CD14-positive monocyte (primary cell): ENCODE measurements at regions not wholly inside any gene's neighbourhood (a gene's known extent, or its start where the extent isn't known, plus 50 kb on each side); places are given as distances from the start of the nearest gene placed in this dataset.

Experiments
- DNase-seq, 3 donors: peaks; one replicate each; pipeline ENCODE4 v3.0.0-alpha.2; 2011 to 2022
- H2AFZ ChIP-seq: 2 replicates; pipeline ENCODE4 v1.6.0; 2012; ENCODE audit warnings: mild to moderate bottlenecking, low read depth, low read length, inconsistent platforms; ENCODE audit not compliant: insufficient read depth, poor library complexity, severe bottlenecking
- H3K27ac ChIP-seq, 2 donors: 1 replicate in 1 of 2; 2 replicates in 1 of 2; pipeline ENCODE4 v1.5.1; 2012 to 2013; ENCODE audit warnings: low read length in 2 of 2, control low read depth in 1 of 2, inconsistent platforms in 1 of 2, low read depth in 1 of 2, mild to moderate bottlenecking in 1 of 2
- H3K27me3 ChIP-seq, 2 donors: one replicate each; pipeline versions ENCODE4 v1.6.0 to v1.6.1; 2011 to 2013; ENCODE audit warnings: low read length in 2 of 2; ENCODE audit not compliant: control insufficient read depth in 2 of 2, insufficient read depth in 2 of 2
- H3K36me3 ChIP-seq, 2 donors: replicated peaks in 1 of 2; 1 replicate in 1 of 2; 2 replicates in 1 of 2; pipeline versions ENCODE4 v1.5.1 to v1.6.1; 2012 to 2013; ENCODE audit warnings: low read length in 2 of 2, control low read depth in 1 of 2, inconsistent platforms in 1 of 2, mild to moderate bottlenecking in 1 of 2; ENCODE audit not compliant: insufficient read depth in 2 of 2, control insufficient read depth in 1 of 2
- H3K4me1 ChIP-seq, 2 donors: 1 replicate in 1 of 2; 2 replicates in 1 of 2; pipeline versions ENCODE4 v1.5.1 to v1.6.1; 2012 to 2013; ENCODE audit warnings: low read length in 2 of 2, control low read depth in 1 of 2, inconsistent platforms in 1 of 2, mild to moderate bottlenecking in 1 of 2, moderate library complexity in 1 of 2; ENCODE audit not compliant: insufficient read depth in 2 of 2, control insufficient read depth in 1 of 2
- H3K4me2 ChIP-seq: replicated peaks from 2 replicates; pipeline ENCODE3; 2012; ENCODE audit warnings: low read length, moderate library complexity, mild to moderate bottlenecking; ENCODE audit not compliant: poor library complexity, severe bottlenecking; ENCODE audit errors: extremely low read depth
- H3K4me3 ChIP-seq, 3 experiments: fragments of 200-600 bp in 1 of 3; sonication (generic) in 1 of 3; replicated peaks in 1 of 3; 1 replicate in 2 of 3; 2 replicates in 1 of 3; pipeline ENCODE4 v1.5.1; 2011 to 2013; ENCODE audit warnings: low read length in 3 of 3, mild to moderate bottlenecking in 3 of 3, control low read depth in 2 of 3, low read depth in 2 of 3, inconsistent platforms in 1 of 3, moderate library complexity in 1 of 3
- H3K79me2 ChIP-seq: 2 replicates; pipeline ENCODE4 v1.6.0; 2012; ENCODE audit warnings: mild to moderate bottlenecking, control low read depth, inconsistent platforms, low read length, moderate library complexity; ENCODE audit not compliant: insufficient read depth
- H3K9ac ChIP-seq: 2 replicates; pipeline ENCODE4 v1.6.0; 2017; ENCODE audit warnings: low read length, mild to moderate bottlenecking; ENCODE audit not compliant: insufficient read depth, poor library complexity, severe bottlenecking
- H3K9me3 ChIP-seq, 2 donors: replicated peaks in 1 of 2; 1 replicate in 1 of 2; 2 replicates in 1 of 2; pipeline versions ENCODE4 v1.5.1 to v1.6.1; 2012 to 2013; ENCODE audit warnings: low read length in 2 of 2, control low read depth in 1 of 2; ENCODE audit not compliant: control insufficient read depth in 1 of 2, insufficient read depth in 1 of 2
- H4K20me1 ChIP-seq: 2 replicates; pipeline ENCODE4 v1.6.0; 2012; ENCODE audit warnings: mild to moderate bottlenecking, low read length, control low read depth, moderate library complexity; ENCODE audit not compliant: insufficient read depth
- H3K27ac Mint-ChIP-seq, 7 donors: one replicate each; pipeline ENCODE4 v1.8.0; 2020; ENCODE audit warnings: mild to moderate bottlenecking in 7 of 7, mixed read lengths in 7 of 7, moderate library complexity in 6 of 7, inconsistent platforms in 2 of 7
- H3K27me3 Mint-ChIP-seq, 3 donors: one replicate each; pipeline ENCODE4 v1.8.0; 2021 to 2022; ENCODE audit warnings: low read depth in 3 of 3, mild to moderate bottlenecking in 3 of 3, mixed read lengths in 3 of 3, moderate library complexity in 3 of 3, inconsistent platforms in 1 of 3
- H3K36me3 Mint-ChIP-seq, 2 donors: one replicate each; pipeline ENCODE4 v1.8.0; 2020; ENCODE audit warnings: mixed read lengths in 2 of 2, inconsistent platforms in 1 of 2, mild to moderate bottlenecking in 1 of 2
- H3K4me1 Mint-ChIP-seq: one replicate; pipeline ENCODE4 v1.8.0; 2020; ENCODE audit warnings: mild to moderate bottlenecking, mixed read lengths
- H3K4me3 Mint-ChIP-seq, 2 donors: one replicate each; pipeline ENCODE4 v1.8.0; 2020; ENCODE audit warnings: mild to moderate bottlenecking in 2 of 2, mixed read lengths in 2 of 2, moderate library complexity in 1 of 2
- H3K9me3 Mint-ChIP-seq, 7 donors: one replicate each; pipeline ENCODE4 v1.8.0; 2020 to 2022; ENCODE audit warnings: mixed read lengths in 7 of 7, mild to moderate bottlenecking in 6 of 7, moderate library complexity in 6 of 7, inconsistent platforms in 2 of 7
- WGBS: methylation state at CpG from one replicate; pipeline ENCODE4 v1.1.5; 2013; ENCODE audit warnings: missing lambda C conversion rate; ENCODE audit not compliant: insufficient coverage; 5-methylcytosine and 5-hydroxymethylcytosine counted together
- intact Hi-C, 2 donors: fragments of 100-400 bp; cut with micrococcal nuclease; formaldehyde crosslinking; loops; one replicate each; pipeline versions ENCODE4 v1.15.0 to v1.15.1; 2023
- TF ChIP-seq, protein P1 (sequence below): fragments of 200-600 bp; IDR thresholded peaks from one replicate; pipeline ENCODE4 v1.8.0; 2022; ENCODE audit warnings: antibody characterized with exemption, mild to moderate bottlenecking

- WGBS = no CpG with 5 or more reads among the region's 4 CpGs
- Histone ChIP-seq H3K79me2 (no peaks in the 10 kb centered on the region), H3K4me3 (no peak overlapping the region), H3K9ac (no peak overlapping the region), H3K27me3 (no peaks in the 10 kb centered on the region), H3K36me3 (no peaks in the 10 kb centered on the region), H3K27ac (no peak overlapping the region), H3K4me1 (no peaks in the 10 kb centered on the region), H2AFZ (no peak overlapping the region), H3K4me2 (no peak overlapping the region), H3K9me3 (peaks cover 4 to 6% of the 10 kb centered on the region in 2 donors), H4K20me1 (no peaks in the 10 kb centered on the region)
- no peak for DNase-seq
- intact Hi-C loops = no loop called here
- Mint-ChIP-seq H3K36me3 (no peaks in the 10 kb centered on the region), H3K27ac (no peak overlapping the region), H3K4me1 (no peaks in the 10 kb centered on the region), H3K9me3 (peaks cover 2 to 5% (median 4%) of the 10 kb centered on the region in 7 donors), H3K4me3 (no peak overlapping the region), H3K27me3 (no peaks in the 10 kb centered on the region)
- TF ChIP-seq, protein P1, sequence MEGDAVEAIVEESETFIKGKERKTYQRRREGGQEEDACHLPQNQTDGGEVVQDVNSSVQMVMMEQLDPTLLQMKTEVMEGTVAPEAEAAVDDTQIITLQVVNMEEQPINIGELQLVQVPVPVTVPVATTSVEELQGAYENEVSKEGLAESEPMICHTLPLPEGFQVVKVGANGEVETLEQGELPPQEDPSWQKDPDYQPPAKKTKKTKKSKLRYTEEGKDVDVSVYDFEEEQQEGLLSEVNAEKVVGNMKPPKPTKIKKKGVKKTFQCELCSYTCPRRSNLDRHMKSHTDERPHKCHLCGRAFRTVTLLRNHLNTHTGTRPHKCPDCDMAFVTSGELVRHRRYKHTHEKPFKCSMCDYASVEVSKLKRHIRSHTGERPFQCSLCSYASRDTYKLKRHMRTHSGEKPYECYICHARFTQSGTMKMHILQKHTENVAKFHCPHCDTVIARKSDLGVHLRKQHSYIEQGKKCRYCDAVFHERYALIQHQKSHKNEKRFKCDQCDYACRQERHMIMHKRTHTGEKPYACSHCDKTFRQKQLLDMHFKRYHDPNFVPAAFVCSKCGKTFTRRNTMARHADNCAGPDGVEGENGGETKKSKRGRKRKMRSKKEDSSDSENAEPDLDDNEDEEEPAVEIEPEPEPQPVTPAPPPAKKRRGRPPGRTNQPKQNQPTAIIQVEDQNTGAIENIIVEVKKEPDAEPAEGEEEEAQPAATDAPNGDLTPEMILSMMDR = no peak
Measured at GRCh38 chr3:35291471-35292236, 347.7 kb upstream of the ARPP21 start.

- no peak overlapping the region for H3K9ac ChIP-seq
- Mint-ChIP-seq H3K4me1 (no peaks in the 10 kb centered on the region), H3K36me3 (no peaks in the 10 kb centered on the region), H3K27ac (no peak overlapping the region), H3K9me3 (peaks cover 2 to 6% (median 4%) of the 10 kb centered on the region in 7 donors), H3K27me3 (no peaks in the 10 kb centered on the region), H3K4me3 (no peak overlapping the region)
- H2AFZ ChIP-seq = no peak overlapping the region
- H3K9me3 ChIP-seq = peaks cover 4 to 6% of the 10 kb centered on the region in 2 donors
- H3K79me2 ChIP-seq = no peaks in the 10 kb centered on the region
- no peaks in the 10 kb centered on the region for H3K27me3 ChIP-seq
- H3K27ac ChIP-seq = no peak overlapping the region
- intact Hi-C loops = no loop called here
- DNase-seq = no peak
- H3K36me3 ChIP-seq = no peaks in the 10 kb centered on the region
- H4K20me1 ChIP-seq = no peaks in the 10 kb centered on the region
- no peaks in the 10 kb centered on the region for H3K4me1 ChIP-seq
- no peak overlapping the region for H3K4me2 ChIP-seq
- no peak overlapping the region for H3K4me3 ChIP-seq
- 93% methylated on average over 3 of the region's 3 CpGs for WGBS
- TF ChIP-seq, protein P1 = no peak
Measured at GRCh38 chr3:35292568-35292967, 346.8 kb upstream of the ARPP21 start.
